GM23338 (cell line): ENCODE measurements at regions not wholly inside any gene's neighbourhood (a gene's known extent, or its start where the extent isn't known, plus 50 kb on each side); places are given as distances from the start of the nearest gene placed in this dataset.

Source experiments
- ATAC-seq: fragments of 200-7000 bp; cut with Tn5 transposase; 3 replicates; pipeline ENCODE4 v1.9.1; 2020
- DNase-seq: peaks from one replicate; pipeline ENCODE4 v3.0.0-alpha.2; 2015; ENCODE audit warnings: low spot score
- H2AFZ ChIP-seq: fragments of 200-600 bp; sonication (generic); 2 replicates; pipeline ENCODE4 v1.8.0; 2016; ENCODE audit warnings: antibody characterized with exemption, mild to moderate bottlenecking, moderate library complexity
- H3F3A ChIP-seq: fragments of 200-600 bp; sonication (generic); replicated peaks from 2 replicates; pipeline ENCODE4 v1.8.0; 2017; ENCODE audit warnings: antibody characterized with exemption, mixed run types, low read depth
- H3K27ac ChIP-seq: fragments of 200-600 bp; sonication (generic); 2 replicates; pipeline ENCODE4 v1.6.1; 2016; ENCODE audit warnings: low read depth
- H3K27me3 ChIP-seq: fragments of 200-600 bp; sonication (generic); 2 replicates; pipeline ENCODE4 v1.8.0; 2016; ENCODE audit warnings: mild to moderate bottlenecking, mixed run types, moderate library complexity; ENCODE audit not compliant: insufficient read depth
- H3K36me3 ChIP-seq: fragments of 200-600 bp; sonication (generic); 2 replicates; pipeline ENCODE4 v1.8.0; 2016; ENCODE audit warnings: mild to moderate bottlenecking; ENCODE audit not compliant: insufficient read depth
- H3K4me1 ChIP-seq: fragments of 200-600 bp; sonication (generic); 2 replicates; pipeline ENCODE4 v1.8.0; 2016; ENCODE audit warnings: mild to moderate bottlenecking, moderate library complexity; ENCODE audit not compliant: insufficient read depth
- H3K4me2 ChIP-seq: fragments of 200-600 bp; sonication (generic); 2 replicates; pipeline ENCODE4 v1.7.1; 2017; ENCODE audit warnings: mixed run types
- H3K4me3 ChIP-seq: fragments of 200-600 bp; sonication (generic); 2 replicates; pipeline ENCODE4 v1.6.1; 2016; ENCODE audit warnings: mixed run types
- H3K79me2 ChIP-seq: fragments of 200-600 bp; sonication (generic); replicated peaks from 2 replicates; pipeline ENCODE4 v1.8.0; 2017; ENCODE audit warnings: mild to moderate bottlenecking; ENCODE audit not compliant: insufficient read depth
- H3K9me2 ChIP-seq: fragments of 200-600 bp; sonication (generic); 2 replicates; pipeline ENCODE4 v1.8.0; 2017; ENCODE audit not compliant: insufficient read depth
- H4K20me1 ChIP-seq: fragments of 200-600 bp; sonication (generic); replicated peaks from 2 replicates; pipeline ENCODE4 v1.8.0; 2017; ENCODE audit warnings: mild to moderate bottlenecking; ENCODE audit not compliant: insufficient read depth
- H3K27ac Mint-ChIP-seq: 2 replicates; pipeline ENCODE4 v1.8.0; 2020; ENCODE audit warnings: inconsistent platforms, mild to moderate bottlenecking, moderate library complexity, mixed read lengths
- H3K27me3 Mint-ChIP-seq: 3 replicates; pipeline ENCODE4 v1.8.0; 2022; ENCODE audit warnings: low read depth, mild to moderate bottlenecking, moderate library complexity, mixed read lengths, inconsistent platforms; ENCODE audit not compliant: insufficient read depth, poor library complexity
- H3K36me3 Mint-ChIP-seq: 3 replicates; pipeline ENCODE4 v1.8.0; 2021; ENCODE audit warnings: low read depth, mild to moderate bottlenecking, inconsistent platforms, moderate library complexity, mixed read lengths
- H3K4me1 Mint-ChIP-seq: 3 replicates; pipeline ENCODE4 v1.8.0; 2020; ENCODE audit warnings: mild to moderate bottlenecking, inconsistent platforms, mixed read lengths
- H3K4me3 Mint-ChIP-seq: 3 replicates; pipeline ENCODE4 v1.8.0; 2021; ENCODE audit warnings: moderate library complexity, mild to moderate bottlenecking, inconsistent platforms, mixed read lengths
- H3K9me3 Mint-ChIP-seq: 3 replicates; pipeline ENCODE4 v1.8.0; 2020; ENCODE audit warnings: moderate library complexity, mild to moderate bottlenecking, inconsistent platforms, mixed read lengths
- CREB1 ChIP-seq: fragments of 250-450 bp; sonication (Bioruptor Pico); IDR thresholded peaks from 2 replicates; pipeline ENCODE4 v1.5.0; 2020; ENCODE audit warnings: low read depth, mild to moderate bottlenecking, moderate library complexity
- CTCF ChIP-seq, 2 experiments: fragments of 200-600 bp in 1 of 2; sonication (generic) in 1 of 2; conservative IDR thresholded peaks; 2 replicates each; pipeline versions ENCODE4 v1.5.1 to v1.6.1; 2016 to 2017; ENCODE audit warnings: antibody characterized with exemption in 2 of 2, low read depth in 2 of 2, mild to moderate bottlenecking in 2 of 2, moderate library complexity in 1 of 2
- EZH2 ChIP-seq: fragments of 200-600 bp; sonication (generic); IDR thresholded peaks from one replicate; pipeline ENCODE4 v1.8.0; 2017; ENCODE audit warnings: antibody characterized with exemption, mild to moderate bottlenecking, low read depth; ENCODE audit not compliant: unreplicated experiment
- JUNB ChIP-seq: IDR thresholded peaks from one replicate; pipeline ENCODE4 v1.6.1; 2016; ENCODE audit warnings: antibody characterized with exemption; ENCODE audit not compliant: unreplicated experiment
- NANOG ChIP-seq: IDR thresholded peaks from 2 replicates; pipeline ENCODE4 v1.6.1; 2016; ENCODE audit warnings: antibody characterized with exemption, borderline replicate concordance
- STAT1 ChIP-seq: IDR thresholded peaks from one replicate; pipeline ENCODE4 v1.6.1; 2016; ENCODE audit warnings: antibody characterized with exemption; ENCODE audit not compliant: unreplicated experiment
- ZNF331 ChIP-seq: fragments of 250-450 bp; sonication (Bioruptor Pico); IDR thresholded peaks from 2 replicates; pipeline ENCODE4 v1.5.0; 2020; ENCODE audit warnings: low read depth, mild to moderate bottlenecking, moderate library complexity
- TF ChIP-seq, protein P1 (sequence below): IDR thresholded peaks from 2 replicates; pipeline ENCODE4 v1.6.1; 2016; ENCODE audit warnings: antibody characterized with exemption
- TF ChIP-seq, protein P2 (sequence below): fragments of 250-450 bp; sonication (Bioruptor Pico); IDR thresholded peaks from 2 replicates; pipeline ENCODE4 v1.5.0; 2020; ENCODE audit warnings: mild to moderate bottlenecking, moderate library complexity

DNA sequence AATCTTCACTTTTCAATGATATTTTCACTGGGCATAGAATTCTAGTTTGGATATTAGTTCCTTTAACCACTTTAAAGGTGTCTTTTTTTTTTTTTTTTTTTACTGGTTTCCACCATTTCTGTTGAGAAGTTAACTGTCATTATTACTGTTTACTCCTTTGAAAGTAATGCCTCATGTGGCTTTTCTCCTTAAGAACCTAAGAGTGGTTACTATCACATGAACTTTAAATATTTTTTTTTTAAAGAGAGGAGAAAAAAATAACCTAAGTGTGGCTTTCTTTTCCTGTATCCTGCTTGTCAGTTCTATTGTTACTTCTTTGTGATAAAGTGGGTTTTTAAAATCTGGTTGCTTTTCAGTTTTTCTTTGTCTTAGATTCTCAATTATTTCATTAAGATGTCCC, 229.5 kb downstream of the CDH26 start:
- Histone ChIP-seq H3K36me3 (no peaks in the 10 kb centered on the region), H2AFZ (no peak overlapping the region), H3K4me2 (no peak overlapping the region), H3F3A (no peaks in the 10 kb centered on the region), H3K27ac (no peak overlapping the region), H3K4me3 (no peak overlapping the region), H4K20me1 (no peaks in the 10 kb centered on the region), H3K9me2 (no peaks in the 10 kb centered on the region), H3K27me3 (no peaks in the 10 kb centered on the region), H3K4me1 (no peaks in the 10 kb centered on the region), H3K79me2 (no peaks in the 10 kb centered on the region)
- DNase-seq (no peak), ATAC-seq (no peak)
- peaks cover 13% of the 10 kb centered on the region for H3K9me3 Mint-ChIP-seq
- no peak overlapping the region for H3K4me3 Mint-ChIP-seq
- no peak overlapping the region for H3K27ac Mint-ChIP-seq
- H3K27me3 Mint-ChIP-seq = peaks cover 6% of the 10 kb centered on the region
- TF ChIP-seq STAT1 (no peak), ZNF331 (CRISPR knock-in tag) (no peak), EZH2 (no peak), CTCF (conservative IDR thresholded peaks at IDR 0.05; ENCODE audit: low read depth in 2 of 2) (no peak), NANOG (no peak), CREB1 (CRISPR knock-in tag) (no peak)
- TF ChIP-seq, protein P1, sequence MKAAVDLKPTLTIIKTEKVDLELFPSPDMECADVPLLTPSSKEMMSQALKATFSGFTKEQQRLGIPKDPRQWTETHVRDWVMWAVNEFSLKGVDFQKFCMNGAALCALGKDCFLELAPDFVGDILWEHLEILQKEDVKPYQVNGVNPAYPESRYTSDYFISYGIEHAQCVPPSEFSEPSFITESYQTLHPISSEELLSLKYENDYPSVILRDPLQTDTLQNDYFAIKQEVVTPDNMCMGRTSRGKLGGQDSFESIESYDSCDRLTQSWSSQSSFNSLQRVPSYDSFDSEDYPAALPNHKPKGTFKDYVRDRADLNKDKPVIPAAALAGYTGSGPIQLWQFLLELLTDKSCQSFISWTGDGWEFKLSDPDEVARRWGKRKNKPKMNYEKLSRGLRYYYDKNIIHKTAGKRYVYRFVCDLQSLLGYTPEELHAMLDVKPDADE = no peak
- H3K4me1 Mint-ChIP-seq = no peaks in the 10 kb centered on the region; the same call in 2 of the 3 replicates
- peaks cover 2% of the 10 kb centered on the region; the same call in 1 of the 3 replicates for H3K36me3 Mint-ChIP-seq

- Mint-ChIP-seq H3K4me1 (no peaks in the 10 kb centered on the region; the same call in 2 of the 3 replicates), H3K27me3 (peaks cover 12% of the 10 kb centered on the region), H3K9me3 (peaks cover 8% of the 10 kb centered on the region), H3K4me3 (no peak overlapping the region), H3K27ac (no peak overlapping the region), H3K36me3 (no peaks in the 10 kb centered on the region)
- H4K20me1 ChIP-seq = no peaks in the 10 kb centered on the region
- DNase-seq (no peak), ATAC-seq (no peak)
- no peaks in the 10 kb centered on the region for H3K9me2 ChIP-seq
- H3K36me3 ChIP-seq = no peaks in the 10 kb centered on the region
- H3F3A ChIP-seq = no peaks in the 10 kb centered on the region
- H3K27ac ChIP-seq = no peak overlapping the region
- no peak overlapping the region for H3K4me2 ChIP-seq
- no peaks in the 10 kb centered on the region for H3K27me3 ChIP-seq
- H2AFZ ChIP-seq = no peak overlapping the region
- no peak overlapping the region for H3K4me3 ChIP-seq
- H3K79me2 ChIP-seq = no peaks in the 10 kb centered on the region
- no peaks in the 10 kb centered on the region for H3K4me1 ChIP-seq
- TF ChIP-seq JUNB (no peak), STAT1 (no peak), CTCF (conservative IDR thresholded peaks at IDR 0.05; ENCODE audit: low read depth in 2 of 2) (no peak), ZNF331 (CRISPR knock-in tag) (no peak)
- TF ChIP-seq, protein P2, sequence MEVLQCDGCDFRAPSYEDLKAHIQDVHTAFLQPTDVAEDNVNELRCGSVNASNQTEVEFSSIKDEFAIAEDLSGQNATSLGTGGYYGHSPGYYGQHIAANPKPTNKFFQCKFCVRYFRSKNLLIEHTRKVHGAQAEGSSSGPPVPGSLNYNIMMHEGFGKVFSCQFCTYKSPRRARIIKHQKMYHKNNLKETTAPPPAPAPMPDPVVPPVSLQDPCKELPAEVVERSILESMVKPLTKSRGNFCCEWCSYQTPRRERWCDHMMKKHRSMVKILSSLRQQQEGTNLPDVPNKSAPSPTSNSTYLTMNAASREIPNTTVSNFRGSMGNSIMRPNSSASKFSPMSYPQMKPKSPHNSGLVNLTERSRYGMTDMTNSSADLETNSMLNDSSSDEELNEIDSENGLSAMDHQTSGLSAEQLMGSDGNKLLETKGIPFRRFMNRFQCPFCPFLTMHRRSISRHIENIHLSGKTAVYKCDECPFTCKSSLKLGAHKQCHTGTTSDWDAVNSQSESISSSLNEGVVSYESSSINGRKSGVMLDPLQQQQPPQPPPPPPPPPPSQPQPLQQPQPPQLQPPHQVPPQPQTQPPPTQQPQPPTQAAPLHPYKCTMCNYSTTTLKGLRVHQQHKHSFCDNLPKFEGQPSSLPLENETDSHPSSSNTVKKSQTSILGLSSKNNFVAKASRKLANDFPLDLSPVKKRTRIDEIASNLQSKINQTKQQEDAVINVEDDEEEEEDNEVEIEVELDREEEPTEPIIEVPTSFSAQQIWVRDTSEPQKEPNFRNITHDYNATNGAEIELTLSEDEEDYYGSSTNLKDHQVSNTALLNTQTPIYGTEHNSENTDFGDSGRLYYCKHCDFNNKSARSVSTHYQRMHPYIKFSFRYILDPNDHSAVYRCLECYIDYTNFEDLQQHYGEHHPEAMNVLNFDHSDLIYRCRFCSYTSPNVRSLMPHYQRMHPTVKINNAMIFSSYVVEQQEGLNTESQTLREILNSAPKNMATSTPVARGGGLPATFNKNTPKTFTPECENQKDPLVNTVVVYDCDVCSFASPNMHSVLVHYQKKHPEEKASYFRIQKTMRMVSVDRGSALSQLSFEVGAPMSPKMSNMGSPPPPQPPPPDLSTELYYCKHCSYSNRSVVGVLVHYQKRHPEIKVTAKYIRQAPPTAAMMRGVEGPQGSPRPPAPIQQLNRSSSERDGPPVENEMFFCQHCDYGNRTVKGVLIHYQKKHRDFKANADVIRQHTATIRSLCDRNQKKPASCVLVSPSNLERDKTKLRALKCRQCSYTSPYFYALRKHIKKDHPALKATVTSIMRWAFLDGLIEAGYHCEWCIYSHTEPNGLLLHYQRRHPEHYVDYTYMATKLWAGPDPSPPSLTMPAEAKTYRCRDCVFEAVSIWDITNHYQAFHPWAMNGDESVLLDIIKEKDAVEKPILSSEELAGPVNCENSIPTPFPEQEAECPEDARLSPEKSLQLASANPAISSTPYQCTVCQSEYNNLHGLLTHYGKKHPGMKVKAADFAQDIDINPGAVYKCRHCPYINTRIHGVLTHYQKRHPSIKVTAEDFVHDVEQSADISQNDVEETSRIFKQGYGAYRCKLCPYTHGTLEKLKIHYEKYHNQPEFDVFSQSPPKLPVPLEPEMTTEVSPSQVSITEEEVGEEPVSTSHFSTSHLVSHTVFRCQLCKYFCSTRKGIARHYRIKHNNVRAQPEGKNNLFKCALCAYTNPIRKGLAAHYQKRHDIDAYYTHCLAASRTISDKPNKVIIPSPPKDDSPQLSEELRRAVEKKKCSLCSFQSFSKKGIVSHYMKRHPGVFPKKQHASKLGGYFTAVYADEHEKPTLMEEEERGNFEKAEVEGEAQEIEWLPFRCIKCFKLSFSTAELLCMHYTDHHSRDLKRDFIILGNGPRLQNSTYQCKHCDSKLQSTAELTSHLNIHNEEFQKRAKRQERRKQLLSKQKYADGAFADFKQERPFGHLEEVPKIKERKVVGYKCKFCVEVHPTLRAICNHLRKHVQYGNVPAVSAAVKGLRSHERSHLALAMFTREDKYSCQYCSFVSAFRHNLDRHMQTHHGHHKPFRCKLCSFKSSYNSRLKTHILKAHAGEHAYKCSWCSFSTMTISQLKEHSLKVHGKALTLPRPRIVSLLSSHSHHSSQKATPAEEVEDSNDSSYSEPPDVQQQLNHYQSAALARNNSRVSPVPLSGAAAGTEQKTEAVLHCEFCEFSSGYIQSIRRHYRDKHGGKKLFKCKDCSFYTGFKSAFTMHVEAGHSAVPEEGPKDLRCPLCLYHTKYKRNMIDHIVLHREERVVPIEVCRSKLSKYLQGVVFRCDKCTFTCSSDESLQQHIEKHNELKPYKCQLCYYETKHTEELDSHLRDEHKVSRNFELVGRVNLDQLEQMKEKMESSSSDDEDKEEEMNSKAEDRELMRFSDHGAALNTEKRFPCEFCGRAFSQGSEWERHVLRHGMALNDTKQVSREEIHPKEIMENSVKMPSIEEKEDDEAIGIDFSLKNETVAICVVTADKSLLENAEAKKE (CRISPR knock-in tag) = no peak
- TF ChIP-seq, protein P1 = no peak
These were observed 232.8 kb downstream of the CDH26 start for GRCh38 chr20:60191014-60191413.
